ENCODE measurements at regions not wholly inside any gene's neighbourhood (a gene's known extent, or its start where the extent isn't known, plus 50 kb on each side); places are given as distances from the start of the nearest gene placed in this dataset.
A peak's percentile ranks its signal among the peaks of the same experiment; 100 is the strongest.

GRCh38 chr5:106545325-106545724 lies 1125.4 kb downstream of the EFNA5 start:
- Histone ChIP-seq H3K4me2 (ENCODE audit: low read length) (no peak overlapping the region), H3K36me3 (ENCODE audit: insufficient read depth, low read length) (no peaks in the 10 kb centered on the region), H3K27me3 (ENCODE audit: control insufficient read depth, insufficient read depth, low read length) (no peaks in the 10 kb centered on the region), H3K9ac (ENCODE audit: low read depth, low read length) (no peak overlapping the region), H3K4me3 (ENCODE audit: low read length) (no peak overlapping the region), H3K9me3 (replicated peaks; ENCODE audit: low read length) (peaks cover 28% of the 10 kb centered on the region), H3K4me1 (ENCODE audit: control insufficient read depth, insufficient read depth, low read length) (no peaks in the 10 kb centered on the region)

DNA sequence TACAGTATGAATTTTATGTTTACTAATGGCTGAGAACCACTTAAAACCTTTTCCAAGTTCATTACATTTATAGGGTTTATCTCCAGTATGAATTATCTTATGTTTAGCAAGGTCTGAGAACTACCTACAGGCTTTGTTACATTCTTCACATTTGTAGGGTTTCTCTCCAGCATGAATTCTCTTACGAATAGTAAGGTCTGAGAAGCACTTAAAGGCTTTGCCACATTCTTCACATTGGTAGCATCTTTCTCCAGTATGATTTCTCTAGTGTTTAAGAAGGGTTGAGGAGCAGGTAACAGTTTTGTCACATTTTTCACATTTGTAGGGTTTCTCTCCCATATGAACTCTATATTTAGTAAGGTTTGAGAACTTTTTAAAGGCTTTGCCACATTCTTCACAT lies 1127.4 kb downstream of the EFNA5 start:
- H3K4me1 ChIP-seq (ENCODE audit: control insufficient read depth, insufficient read depth, low read length): no peaks in the 10 kb centered on the region
- H3K9me3 ChIP-seq (replicated peaks; ENCODE audit: low read length): peaks cover 28% of the 10 kb centered on the region
- no peak overlapping the region for H3K4me3 ChIP-seq (ENCODE audit: low read length)

GRCh38 chr5:106530150-106530549 lies 1140.6 kb downstream of the EFNA5 start:
- Histone ChIP-seq H3K4me1 (ENCODE audit: control insufficient read depth, insufficient read depth, low read length) (no peaks in the 10 kb centered on the region), H3K36me3 (ENCODE audit: insufficient read depth, low read length) (no peaks in the 10 kb centered on the region), H3K4me3 (ENCODE audit: low read length) (no peak overlapping the region), H3K4me2 (ENCODE audit: low read length) (no peak overlapping the region), H3K9me3 (replicated peaks; ENCODE audit: low read length) (no peaks in the 10 kb centered on the region), H3K9ac (ENCODE audit: low read depth, low read length) (no peak overlapping the region), H3K27me3 (ENCODE audit: control insufficient read depth, insufficient read depth, low read length) (no peaks in the 10 kb centered on the region)

More for the DNA sequence above, 1127.4 kb downstream of the EFNA5 start:
- no peaks in the 10 kb centered on the region for H3K27me3 ChIP-seq (ENCODE audit: control insufficient read depth, insufficient read depth, low read length)
- no peak overlapping the region for H3K4me2 ChIP-seq (ENCODE audit: low read length)
- H3K36me3 ChIP-seq (ENCODE audit: insufficient read depth, low read length): no peaks in the 10 kb centered on the region
- no peak overlapping the region for H3K9ac ChIP-seq (ENCODE audit: low read depth, low read length)

- H3K4me2 ChIP-seq (ENCODE audit: low read length): no peak overlapping the region
- H3K27me3 ChIP-seq (ENCODE audit: control insufficient read depth, insufficient read depth, low read length): no peaks in the 10 kb centered on the region
- H3K4me3 ChIP-seq (ENCODE audit: low read length): no peak overlapping the region
These were observed 1145.3 kb downstream of the EFNA5 start for GRCh38 chr5:106525438-106525837.

GRCh38 chr5:106523852-106524251 lies 1146.9 kb downstream of the EFNA5 start:
- Histone ChIP-seq H3K9me3 (replicated peaks; ENCODE audit: low read length) (no peaks in the 10 kb centered on the region), H3K4me3 (ENCODE audit: low read length) (no peak overlapping the region), H3K27me3 (ENCODE audit: control insufficient read depth, insufficient read depth, low read length) (no peaks in the 10 kb centered on the region), H3K36me3 (ENCODE audit: insufficient read depth, low read length) (no peaks in the 10 kb centered on the region), H3K4me1 (ENCODE audit: control insufficient read depth, insufficient read depth, low read length) (peaks cover 19% of the 10 kb centered on the region), H3K4me2 (ENCODE audit: low read length) (no peak overlapping the region), H3K9ac (ENCODE audit: low read depth, low read length) (no peak overlapping the region)

More at GRCh38 chr5:106525438-106525837, 1145.3 kb downstream of the EFNA5 start:
- Histone ChIP-seq H3K4me1 (ENCODE audit: control insufficient read depth, insufficient read depth, low read length) (peaks cover 19% of the 10 kb centered on the region), H3K9ac (ENCODE audit: low read depth, low read length) (no peak overlapping the region), H3K9me3 (replicated peaks; ENCODE audit: low read length) (no peaks in the 10 kb centered on the region), H3K36me3 (ENCODE audit: insufficient read depth, low read length) (no peaks in the 10 kb centered on the region)

- H3K9ac ChIP-seq (ENCODE audit: low read depth, low read length): peak overlapping the region; percentile 3
- no peaks in the 10 kb centered on the region for H3K9me3 ChIP-seq (replicated peaks; ENCODE audit: low read length)
These were observed 1148.4 kb downstream of the EFNA5 start for GRCh38 chr5:106522296-106522695.

DNA sequence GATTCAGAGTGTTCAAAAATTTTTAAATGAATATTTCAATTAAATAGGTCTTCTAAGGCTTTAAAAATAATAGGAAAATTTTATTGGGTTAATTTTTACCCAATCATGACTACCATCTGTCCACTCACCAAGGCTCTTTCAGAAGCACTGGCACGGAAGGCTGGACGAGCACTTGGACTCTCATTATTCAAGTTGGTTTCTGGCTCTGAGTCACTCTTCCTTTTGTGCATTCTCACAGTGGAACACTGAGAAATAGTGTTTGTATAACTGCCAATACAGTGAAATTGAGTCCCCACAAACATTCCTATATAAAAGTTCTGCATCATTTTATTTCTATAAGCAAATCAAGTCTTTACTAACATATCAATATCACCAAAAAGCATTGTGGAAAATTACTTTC lies 1149.0 kb downstream of the EFNA5 start:
- H3K27me3 ChIP-seq (ENCODE audit: control insufficient read depth, insufficient read depth, low read length): no peaks in the 10 kb centered on the region
- H3K4me2 ChIP-seq (ENCODE audit: low read length): peak overlapping the region; percentile 1
- no peaks in the 10 kb centered on the region for H3K9me3 ChIP-seq (replicated peaks; ENCODE audit: low read length)
- H3K4me3 ChIP-seq (ENCODE audit: low read length): no peak overlapping the region
- H3K36me3 ChIP-seq (ENCODE audit: insufficient read depth, low read length): no peaks in the 10 kb centered on the region
- H3K4me1 ChIP-seq (ENCODE audit: control insufficient read depth, insufficient read depth, low read length): peaks cover 19% of the 10 kb centered on the region
- H3K9ac ChIP-seq (ENCODE audit: low read depth, low read length): no peak overlapping the region

More at GRCh38 chr5:106522296-106522695, 1148.4 kb downstream of the EFNA5 start:
- Histone ChIP-seq H3K27me3 (ENCODE audit: control insufficient read depth, insufficient read depth, low read length) (no peaks in the 10 kb centered on the region), H3K36me3 (ENCODE audit: insufficient read depth, low read length) (no peaks in the 10 kb centered on the region), H3K4me3 (ENCODE audit: low read length) (no peak overlapping the region), H3K4me1 (ENCODE audit: control insufficient read depth, insufficient read depth, low read length) (peaks cover 19% of the 10 kb centered on the region), H3K4me2 (ENCODE audit: low read length) (peak overlapping the region; percentile 1)

GRCh38 chr5:106510321-106510720 lies 1160.4 kb downstream of the EFNA5 start:
- Histone ChIP-seq H3K9ac (ENCODE audit: low read depth, low read length) (no peak overlapping the region), H3K36me3 (ENCODE audit: insufficient read depth, low read length) (no peaks in the 10 kb centered on the region), H3K4me2 (ENCODE audit: low read length) (no peak overlapping the region), H3K4me3 (ENCODE audit: low read length) (no peak overlapping the region), H3K4me1 (ENCODE audit: control insufficient read depth, insufficient read depth, low read length) (no peaks in the 10 kb centered on the region), H3K27me3 (ENCODE audit: control insufficient read depth, insufficient read depth, low read length) (no peaks in the 10 kb centered on the region), H3K9me3 (replicated peaks; ENCODE audit: low read length) (no peaks in the 10 kb centered on the region)

DNA sequence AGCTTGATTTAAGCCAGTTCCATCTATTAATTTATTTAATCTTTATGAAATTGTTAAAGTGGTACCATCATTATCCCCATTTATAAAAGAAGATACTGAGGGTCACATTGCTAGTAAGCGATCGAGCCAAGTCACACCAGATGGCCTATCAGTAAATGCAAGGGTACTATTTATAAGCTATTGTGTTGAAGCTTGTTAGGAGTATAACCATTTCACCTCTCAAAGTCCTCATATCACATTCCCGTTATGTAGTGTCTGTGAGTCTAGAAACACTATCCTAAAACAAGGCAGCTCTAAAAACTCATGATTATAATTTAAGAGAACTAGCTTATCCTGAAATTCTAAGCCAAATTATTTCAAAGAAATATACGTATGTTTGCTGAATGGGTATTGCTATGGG lies 1161.8 kb downstream of the EFNA5 start:
- Histone ChIP-seq H3K9me3 (replicated peaks; ENCODE audit: low read length) (no peaks in the 10 kb centered on the region), H3K4me2 (ENCODE audit: low read length) (no peak overlapping the region), H3K27me3 (ENCODE audit: control insufficient read depth, insufficient read depth, low read length) (no peaks in the 10 kb centered on the region), H3K4me1 (ENCODE audit: control insufficient read depth, insufficient read depth, low read length) (no peaks in the 10 kb centered on the region), H3K4me3 (ENCODE audit: low read length) (no peak overlapping the region), H3K36me3 (ENCODE audit: insufficient read depth, low read length) (no peaks in the 10 kb centered on the region), H3K9ac (ENCODE audit: low read depth, low read length) (no peak overlapping the region)

- Histone ChIP-seq H3K9me3 (replicated peaks; ENCODE audit: low read length) (no peaks in the 10 kb centered on the region), H3K27me3 (ENCODE audit: control insufficient read depth, insufficient read depth, low read length) (no peaks in the 10 kb centered on the region), H3K36me3 (ENCODE audit: insufficient read depth, low read length) (no peaks in the 10 kb centered on the region), H3K4me1 (ENCODE audit: control insufficient read depth, insufficient read depth, low read length) (no peaks in the 10 kb centered on the region), H3K4me2 (ENCODE audit: low read length) (no peak overlapping the region), H3K4me3 (ENCODE audit: low read length) (no peak overlapping the region), H3K9ac (ENCODE audit: low read depth, low read length) (no peak overlapping the region)
These were observed 1176.8 kb downstream of the EFNA5 start for GRCh38 chr5:106493910-106494309.

GRCh38 chr5:106489004-106489403 lies 1181.7 kb downstream of the EFNA5 start:
- Histone ChIP-seq H3K27me3 (ENCODE audit: control insufficient read depth, insufficient read depth, low read length) (no peaks in the 10 kb centered on the region), H3K36me3 (ENCODE audit: insufficient read depth, low read length) (no peaks in the 10 kb centered on the region), H3K9ac (ENCODE audit: low read depth, low read length) (no peak overlapping the region), H3K9me3 (replicated peaks; ENCODE audit: low read length) (no peaks in the 10 kb centered on the region), H3K4me1 (ENCODE audit: control insufficient read depth, insufficient read depth, low read length) (peaks cover 2% of the 10 kb centered on the region), H3K4me2 (ENCODE audit: low read length) (no peak overlapping the region), H3K4me3 (ENCODE audit: low read length) (no peak overlapping the region)

GRCh38 chr5:106488407-106488806 lies 1182.3 kb downstream of the EFNA5 start:
- H3K36me3 ChIP-seq (ENCODE audit: insufficient read depth, low read length): no peaks in the 10 kb centered on the region
- no peaks in the 10 kb centered on the region for H3K27me3 ChIP-seq (ENCODE audit: control insufficient read depth, insufficient read depth, low read length)
- H3K9ac ChIP-seq (ENCODE audit: low read depth, low read length): no peak overlapping the region
- no peaks in the 10 kb centered on the region for H3K9me3 ChIP-seq (replicated peaks; ENCODE audit: low read length)
- H3K4me3 ChIP-seq (ENCODE audit: low read length): no peak overlapping the region
- H3K4me1 ChIP-seq (ENCODE audit: control insufficient read depth, insufficient read depth, low read length): peaks cover 2% of the 10 kb centered on the region
- no peak overlapping the region for H3K4me2 ChIP-seq (ENCODE audit: low read length)

Data from skeletal muscle satellite cell (primary cell).